ENCODE measurements at regions not wholly inside any gene's neighbourhood (a gene's known extent, or its start where the extent isn't known, plus 50 kb on each side); places are given as distances from the start of the nearest gene placed in this dataset.

DNA sequence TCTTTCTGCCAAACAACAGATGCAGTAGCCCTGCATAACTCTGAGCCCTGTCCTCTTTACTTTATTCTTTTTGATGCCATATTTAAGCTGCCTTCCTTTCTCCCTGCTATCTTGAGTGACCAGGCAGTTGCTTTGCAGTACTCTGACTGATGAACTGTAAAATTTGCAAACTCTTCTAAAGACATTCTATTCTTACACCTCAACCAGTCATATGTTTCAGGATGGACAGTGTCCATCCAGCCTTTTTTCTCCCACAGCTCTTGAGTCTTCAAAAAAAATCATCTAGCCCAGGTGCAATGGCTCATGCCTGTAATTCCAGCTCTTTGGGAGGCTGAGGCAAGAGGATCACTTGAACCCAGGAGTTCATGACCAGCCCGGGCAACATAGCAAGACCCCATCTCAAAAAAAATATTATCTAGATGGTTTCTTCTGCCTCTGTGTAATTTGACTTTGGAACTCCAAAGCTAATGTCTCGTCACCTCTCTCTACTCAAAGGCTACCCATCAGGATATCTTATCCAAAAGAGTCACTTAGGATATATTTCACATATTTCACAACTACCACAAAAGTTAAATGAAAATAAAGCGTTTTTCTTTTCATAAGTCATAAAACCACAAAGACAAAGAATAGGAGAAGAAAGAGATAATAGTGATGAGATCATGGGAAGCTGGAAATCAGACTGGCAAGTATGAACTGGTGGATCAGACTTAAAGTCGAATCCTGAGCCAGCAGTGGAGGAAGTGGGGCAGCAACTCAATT lies 54.6 kb upstream of the IPO9 start:
- TF ChIP-seq, protein P1, sequence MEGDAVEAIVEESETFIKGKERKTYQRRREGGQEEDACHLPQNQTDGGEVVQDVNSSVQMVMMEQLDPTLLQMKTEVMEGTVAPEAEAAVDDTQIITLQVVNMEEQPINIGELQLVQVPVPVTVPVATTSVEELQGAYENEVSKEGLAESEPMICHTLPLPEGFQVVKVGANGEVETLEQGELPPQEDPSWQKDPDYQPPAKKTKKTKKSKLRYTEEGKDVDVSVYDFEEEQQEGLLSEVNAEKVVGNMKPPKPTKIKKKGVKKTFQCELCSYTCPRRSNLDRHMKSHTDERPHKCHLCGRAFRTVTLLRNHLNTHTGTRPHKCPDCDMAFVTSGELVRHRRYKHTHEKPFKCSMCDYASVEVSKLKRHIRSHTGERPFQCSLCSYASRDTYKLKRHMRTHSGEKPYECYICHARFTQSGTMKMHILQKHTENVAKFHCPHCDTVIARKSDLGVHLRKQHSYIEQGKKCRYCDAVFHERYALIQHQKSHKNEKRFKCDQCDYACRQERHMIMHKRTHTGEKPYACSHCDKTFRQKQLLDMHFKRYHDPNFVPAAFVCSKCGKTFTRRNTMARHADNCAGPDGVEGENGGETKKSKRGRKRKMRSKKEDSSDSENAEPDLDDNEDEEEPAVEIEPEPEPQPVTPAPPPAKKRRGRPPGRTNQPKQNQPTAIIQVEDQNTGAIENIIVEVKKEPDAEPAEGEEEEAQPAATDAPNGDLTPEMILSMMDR (IDR thresholded peaks at IDR 0.05; ENCODE audit: low read depth, low read length): no peak
- no peak for DNase-seq
- Histone ChIP-seq H3K4me3 (ENCODE audit: low read depth, low read length) (no peak overlapping the region), H3K36me3 (no peaks in the 10 kb centered on the region), H3K4me1 (no peaks in the 10 kb centered on the region), H3K27me3 (no peaks in the 10 kb centered on the region), H3K9me3 (no peaks in the 10 kb centered on the region)

DNA sequence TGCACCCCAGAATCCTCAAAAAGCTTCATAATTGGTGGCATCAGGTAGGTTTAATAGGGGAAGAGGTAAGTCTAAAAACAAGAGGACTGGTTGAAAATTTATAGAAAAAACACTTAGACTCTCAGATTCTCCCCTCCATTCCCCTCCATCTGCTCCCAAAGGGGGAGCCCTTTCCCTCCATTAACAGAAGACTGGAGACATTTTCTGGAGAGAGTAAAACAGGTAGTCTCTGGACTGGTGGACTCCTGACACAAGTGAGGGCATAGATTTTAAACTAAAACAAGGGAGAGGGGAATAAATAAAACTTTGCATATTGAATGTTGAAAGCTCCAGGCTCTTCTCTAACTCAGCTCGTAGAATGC lies 54.0 kb upstream of the IPO9 start:
- no peak for DNase-seq

DNA sequence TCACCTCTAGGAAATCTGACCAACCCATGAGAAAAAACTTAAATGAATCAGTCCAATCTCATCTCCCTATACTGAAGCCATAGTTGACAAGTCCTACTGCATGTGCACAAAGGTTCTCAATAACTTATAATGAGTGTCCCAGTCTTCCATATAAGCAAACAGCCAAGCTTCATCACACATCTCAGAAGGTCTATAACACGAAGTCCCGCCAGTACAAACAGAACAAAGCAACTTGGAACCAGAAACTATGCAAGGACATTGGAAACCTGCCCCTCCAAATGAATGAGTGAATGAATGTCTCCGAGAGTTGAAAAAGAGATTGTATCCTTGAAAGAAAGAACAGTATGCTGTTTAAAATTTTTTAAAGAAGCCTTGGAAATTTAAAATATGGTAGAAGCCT lies 53.6 kb upstream of the IPO9 start:
- Histone ChIP-seq H3K4me3 (ENCODE audit: low read depth, low read length) (no peak overlapping the region), H3K36me3 (no peaks in the 10 kb centered on the region; the same call in 1 of the 2 replicates), H3K9me3 (no peaks in the 10 kb centered on the region), H3K27me3 (no peaks in the 10 kb centered on the region), H3K4me1 (no peaks in the 10 kb centered on the region)
- DNase-seq: no peak
- TF ChIP-seq, protein P1 (IDR thresholded peaks at IDR 0.05; ENCODE audit: low read depth, low read length): no peak

More for the DNA sequence above, 54.0 kb upstream of the IPO9 start:
- H3K27me3 ChIP-seq: no peaks in the 10 kb centered on the region
- TF ChIP-seq, protein P1 (IDR thresholded peaks at IDR 0.05; ENCODE audit: low read depth, low read length): no peak
- H3K4me3 ChIP-seq (ENCODE audit: low read depth, low read length): no peak overlapping the region
- no peaks in the 10 kb centered on the region for H3K4me1 ChIP-seq
- H3K36me3 ChIP-seq: no peaks in the 10 kb centered on the region
- no peaks in the 10 kb centered on the region for H3K9me3 ChIP-seq

DNA sequence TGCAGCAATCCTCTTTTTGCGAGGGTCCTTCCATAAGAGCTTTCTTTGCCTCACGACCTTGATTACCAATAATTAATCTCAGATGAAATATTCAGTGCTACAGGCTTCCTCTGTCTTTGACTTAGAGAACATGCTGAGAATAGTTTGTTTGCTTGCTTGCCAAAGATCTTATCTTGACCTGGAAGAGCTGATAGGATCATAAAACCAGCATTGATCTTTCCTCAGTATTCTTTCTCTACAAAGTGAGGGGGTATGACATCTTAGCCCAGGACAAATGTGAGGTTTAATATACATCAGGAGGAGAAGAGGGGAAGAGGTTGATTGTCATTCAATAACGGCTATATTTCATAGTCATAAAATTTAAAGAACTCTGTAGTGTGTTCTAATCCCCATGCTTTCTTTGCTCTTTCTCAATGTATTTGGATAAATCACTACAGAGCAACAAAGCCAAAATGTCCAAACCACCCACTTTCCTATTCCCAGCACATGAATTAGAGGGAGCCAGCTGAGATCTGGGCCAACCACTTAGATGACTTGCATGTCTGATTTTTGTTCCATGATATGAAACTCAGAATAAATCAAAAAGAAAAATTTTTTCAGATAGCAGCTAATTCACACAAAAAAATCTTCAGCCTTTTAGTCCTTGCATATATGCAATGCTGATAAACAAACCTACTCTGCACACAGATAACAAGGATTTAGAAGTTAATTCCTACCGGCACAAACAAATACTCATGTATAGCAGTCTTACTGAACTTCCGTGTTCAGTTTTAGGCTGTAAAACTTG lies 50.5 kb upstream of the IPO9 start:
- peaks cover 17% of the 10 kb centered on the region for H3K36me3 ChIP-seq
- no peaks in the 10 kb centered on the region for H3K27me3 ChIP-seq
- H3K4me1 ChIP-seq: no peaks in the 10 kb centered on the region
- no peaks in the 10 kb centered on the region for H3K9me3 ChIP-seq
- DNase-seq: no peak
- TF ChIP-seq, protein P1 (IDR thresholded peaks at IDR 0.05; ENCODE audit: low read depth, low read length): no peak
- no peak overlapping the region for H3K4me3 ChIP-seq (ENCODE audit: low read depth, low read length)
